Transverse colon (tissue), 3 donors: ENCODE measurements at regions not wholly inside any gene's neighbourhood (a gene's known extent, or its start where the extent isn't known, plus 50 kb on each side); places are given as distances from the start of the nearest gene placed in this dataset.
A peak's percentile ranks its signal among the peaks of the same experiment; 100 is the strongest.

Source experiments
- POLR2A ChIP-seq: fragments of 450-650 bp; IDR thresholded peaks from one replicate; pipeline ENCODE4 v1.6.1; 2016; ENCODE audit warnings: antibody characterized with exemption, mild to moderate bottlenecking, moderate library complexity
- TF ChIP-seq, protein P1 (sequence below), 5 experiments: fragments of 200-600 bp in 3 of 5; fragments of 450-650 bp in 2 of 5; sonication (generic) in 3 of 5; IDR thresholded peaks; 1 replicate in 2 of 5; 2 replicates in 3 of 5; pipeline ENCODE4 v1.5.1; 2016 to 2017; ENCODE audit warnings: antibody characterized with exemption in 5 of 5, inconsistent platforms in 3 of 5, mild to moderate bottlenecking in 2 of 5, moderate library complexity in 1 of 5

DNA sequence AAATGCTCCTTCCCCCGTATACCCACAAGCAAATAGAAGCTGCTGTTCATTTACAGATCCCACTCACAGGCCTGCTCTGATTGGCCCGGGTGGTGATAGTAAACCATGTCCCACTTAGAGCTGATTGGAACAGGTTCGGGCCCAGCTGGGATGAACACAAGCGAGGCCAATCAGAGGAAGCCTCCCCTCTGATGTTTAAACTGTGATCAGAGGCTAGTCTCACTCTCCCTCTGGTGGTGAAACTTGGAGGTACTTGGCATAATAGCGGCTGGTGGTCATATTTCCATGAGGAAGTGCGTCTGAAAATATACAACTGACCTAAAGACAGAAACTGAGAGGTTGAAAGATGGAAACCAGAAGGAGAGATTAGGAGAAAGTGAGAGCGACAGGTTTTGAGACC is 51.5 kb upstream of the TRPC3 start:
- TF ChIP-seq, protein P1, sequence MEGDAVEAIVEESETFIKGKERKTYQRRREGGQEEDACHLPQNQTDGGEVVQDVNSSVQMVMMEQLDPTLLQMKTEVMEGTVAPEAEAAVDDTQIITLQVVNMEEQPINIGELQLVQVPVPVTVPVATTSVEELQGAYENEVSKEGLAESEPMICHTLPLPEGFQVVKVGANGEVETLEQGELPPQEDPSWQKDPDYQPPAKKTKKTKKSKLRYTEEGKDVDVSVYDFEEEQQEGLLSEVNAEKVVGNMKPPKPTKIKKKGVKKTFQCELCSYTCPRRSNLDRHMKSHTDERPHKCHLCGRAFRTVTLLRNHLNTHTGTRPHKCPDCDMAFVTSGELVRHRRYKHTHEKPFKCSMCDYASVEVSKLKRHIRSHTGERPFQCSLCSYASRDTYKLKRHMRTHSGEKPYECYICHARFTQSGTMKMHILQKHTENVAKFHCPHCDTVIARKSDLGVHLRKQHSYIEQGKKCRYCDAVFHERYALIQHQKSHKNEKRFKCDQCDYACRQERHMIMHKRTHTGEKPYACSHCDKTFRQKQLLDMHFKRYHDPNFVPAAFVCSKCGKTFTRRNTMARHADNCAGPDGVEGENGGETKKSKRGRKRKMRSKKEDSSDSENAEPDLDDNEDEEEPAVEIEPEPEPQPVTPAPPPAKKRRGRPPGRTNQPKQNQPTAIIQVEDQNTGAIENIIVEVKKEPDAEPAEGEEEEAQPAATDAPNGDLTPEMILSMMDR (IDR thresholded peaks at IDR 0.05) = peak; percentile 40 to 78 (median 57)
- no peak for TF ChIP-seq POLR2A
